GM23338 (cell line): ENCODE measurements at regions not wholly inside any gene's neighbourhood (a gene's known extent, or its start where the extent isn't known, plus 50 kb on each side); places are given as distances from the start of the nearest gene placed in this dataset.

ENCODE experiments used
- CTCF ChIP-seq, 2 experiments: fragments of 200-600 bp in 1 of 2; sonication (generic) in 1 of 2; conservative IDR thresholded peaks; 2 replicates each; pipeline versions ENCODE4 v1.5.1 to v1.6.1; 2016 to 2017; ENCODE audit warnings: antibody characterized with exemption in 2 of 2, low read depth in 2 of 2, mild to moderate bottlenecking in 2 of 2, moderate library complexity in 1 of 2
- NANOG ChIP-seq: IDR thresholded peaks from 2 replicates; pipeline ENCODE4 v1.6.1; 2016; ENCODE audit warnings: antibody characterized with exemption, borderline replicate concordance
- REST ChIP-seq: IDR thresholded peaks from one replicate; pipeline ENCODE4 v1.6.1; 2018; ENCODE audit warnings: antibody characterized with exemption; ENCODE audit not compliant: unreplicated experiment
- ZNF331 ChIP-seq: fragments of 250-450 bp; sonication (Bioruptor Pico); IDR thresholded peaks from 2 replicates; pipeline ENCODE4 v1.5.0; 2020; ENCODE audit warnings: low read depth, mild to moderate bottlenecking, moderate library complexity
- ZNF462 ChIP-seq: fragments of 250-450 bp; sonication (Bioruptor Pico); IDR thresholded peaks from 2 replicates; pipeline ENCODE4 v1.5.0; 2020; ENCODE audit warnings: mild to moderate bottlenecking, moderate library complexity

GRCh38 chr2:78293768-78294167 lies 731.7 kb upstream of the REG3G start (continued):
- no peak for TF ChIP-seq ZNF462 (CRISPR knock-in tag)
- no peak for TF ChIP-seq REST
- TF ChIP-seq NANOG: no peak
- TF ChIP-seq ZNF331 (CRISPR knock-in tag): no peak
- TF ChIP-seq CTCF (conservative IDR thresholded peaks at IDR 0.05; ENCODE audit: low read depth in 2 of 2): no peak
